ENCODE measurements at regions not wholly inside any gene's neighbourhood (a gene's known extent, or its start where the extent isn't known, plus 50 kb on each side); places are given as distances from the start of the nearest gene placed in this dataset.
"Not testable (repeated sequence)": the region's sequence is repeated elsewhere in the genome, so short reads cannot be mapped to it uniquely, and the experiment has no call there.

- no peak overlapping the region for H3K4me3 ChIP-seq (ENCODE audit: low read length)
- H3K4me1 ChIP-seq (ENCODE audit: insufficient read depth, low read length) = peaks cover 55% of the 10 kb centered on the region
- H3K27me3 ChIP-seq (ENCODE audit: insufficient read depth, low read length) = no peaks in the 10 kb centered on the region
- H3K9me3 ChIP-seq (ENCODE audit: low read depth, low read length) = no peaks in the 10 kb centered on the region
Observed at GRCh38 chr3:194869482-194870169, 183.9 kb downstream of the FAM43A start.

DNA sequence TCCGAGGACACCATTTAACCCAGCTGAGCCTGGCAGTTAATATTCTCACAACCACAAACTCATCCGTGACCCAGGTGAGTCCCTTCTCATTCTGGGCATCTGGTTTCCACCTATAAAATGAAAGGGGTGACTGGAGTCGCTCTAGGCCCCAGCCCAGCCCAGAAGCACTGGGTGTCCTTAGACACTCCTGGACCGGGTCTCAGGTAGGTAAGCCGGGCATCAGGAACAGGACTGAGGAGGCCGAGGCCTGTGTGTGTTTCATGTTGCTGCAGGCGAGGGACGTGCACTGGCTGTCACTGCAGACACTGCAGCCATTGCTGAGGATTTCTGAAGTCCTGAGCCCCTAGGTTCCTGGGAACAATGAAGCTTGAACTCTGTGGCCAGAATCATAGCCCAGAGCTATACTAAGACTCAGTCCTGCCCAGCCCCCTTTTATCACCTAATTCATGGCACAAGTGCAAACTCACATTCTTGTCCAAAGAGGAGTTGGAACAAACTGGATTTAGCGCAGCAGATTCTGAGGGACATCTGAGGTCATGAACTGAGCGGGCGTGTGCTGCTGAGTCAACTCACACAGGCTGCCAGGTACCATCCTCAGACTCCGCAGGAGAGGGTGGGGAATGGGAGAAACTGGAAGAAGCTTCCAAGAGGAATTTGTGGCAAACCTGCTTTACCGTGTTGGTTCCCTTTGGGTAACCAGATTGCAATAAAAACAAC lies 184.9 kb downstream of the FAM43A start:
- no peak overlapping the region for H3K4me3 ChIP-seq (ENCODE audit: low read length)
- peaks cover 50% of the 10 kb centered on the region for H3K4me1 ChIP-seq (ENCODE audit: insufficient read depth, low read length)
- no peaks in the 10 kb centered on the region for H3K27me3 ChIP-seq (ENCODE audit: insufficient read depth, low read length)
- H3K9me3 ChIP-seq (ENCODE audit: low read depth, low read length) = no peaks in the 10 kb centered on the region

- H3K4me3 ChIP-seq (ENCODE audit: low read length) = no peak overlapping the region
- no peaks in the 10 kb centered on the region for H3K27me3 ChIP-seq (ENCODE audit: insufficient read depth, low read length)
- H3K9me3 ChIP-seq (ENCODE audit: low read depth, low read length) = no peaks in the 10 kb centered on the region
- peaks cover 43% of the 10 kb centered on the region for H3K4me1 ChIP-seq (ENCODE audit: insufficient read depth, low read length)
Observed at GRCh38 chr3:194871143-194871863, 185.6 kb downstream of the FAM43A start.

GRCh38 chr3:194871864-194872668 lies 186.4 kb downstream of the FAM43A start:
- no peaks in the 10 kb centered on the region for H3K27me3 ChIP-seq (ENCODE audit: insufficient read depth, low read length)
- peaks cover 37% of the 10 kb centered on the region for H3K4me1 ChIP-seq (ENCODE audit: insufficient read depth, low read length)
- H3K9me3 ChIP-seq (ENCODE audit: low read depth, low read length) = no peaks in the 10 kb centered on the region
- H3K4me3 ChIP-seq (ENCODE audit: low read length) = no peak overlapping the region

DNA sequence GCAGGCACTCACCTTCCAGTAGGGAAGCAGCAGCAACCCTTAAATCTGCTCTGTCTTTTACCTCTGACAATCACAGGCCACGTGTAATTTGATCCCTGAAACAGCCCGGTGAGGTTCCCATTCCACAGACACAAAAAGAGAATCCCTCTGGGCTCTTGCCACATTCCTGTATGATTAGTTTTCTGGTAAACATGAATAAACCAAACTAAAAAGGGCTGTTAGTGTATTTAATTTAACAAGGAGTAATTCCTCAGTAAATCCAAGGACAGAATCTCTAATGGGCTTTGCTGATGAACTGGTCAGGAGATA lies 186.9 kb downstream of the FAM43A start:
- Histone ChIP-seq H3K4me3 (ENCODE audit: low read length) (no peak overlapping the region), H3K4me1 (ENCODE audit: insufficient read depth, low read length) (peaks cover 32% of the 10 kb centered on the region), H3K27me3 (ENCODE audit: insufficient read depth, low read length) (no peaks in the 10 kb centered on the region), H3K9me3 (ENCODE audit: low read depth, low read length) (no peaks in the 10 kb centered on the region)

DNA sequence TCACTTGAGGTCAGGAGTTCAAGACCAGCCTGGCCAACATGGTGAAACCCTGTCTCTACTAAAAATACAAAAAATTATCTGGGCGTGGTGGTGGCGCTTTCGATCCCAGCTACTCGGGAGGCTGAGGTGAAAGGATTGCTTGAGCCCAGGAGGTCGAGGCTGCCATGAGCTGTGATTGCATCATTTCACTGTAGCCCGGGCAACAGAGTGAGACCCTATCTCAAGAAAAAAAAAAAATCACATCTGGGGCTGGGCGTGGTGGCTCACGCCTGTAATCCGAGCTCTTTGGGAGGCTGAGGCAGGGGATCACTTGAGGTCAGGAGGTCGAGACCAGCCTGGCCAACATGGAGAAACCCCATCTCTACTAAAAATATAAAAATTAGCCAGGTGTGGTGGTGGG lies 187.8 kb downstream of the FAM43A start:
- not testable (repeated sequence) for H3K4me3 ChIP-seq (ENCODE audit: low read length); H3K9me3 ChIP-seq (ENCODE audit: low read depth, low read length); H3K27me3 ChIP-seq (ENCODE audit: insufficient read depth, low read length)
- peaks cover 36% of the 10 kb centered on the region for H3K4me1 ChIP-seq (ENCODE audit: insufficient read depth, low read length)

GRCh38 chr3:194874206-194874605 lies 188.5 kb downstream of the FAM43A start:
- peaks cover 43% of the 10 kb centered on the region for H3K4me1 ChIP-seq (ENCODE audit: insufficient read depth, low read length)
- no peaks in the 10 kb centered on the region for H3K27me3 ChIP-seq (ENCODE audit: insufficient read depth, low read length)
- no peak overlapping the region for H3K4me3 ChIP-seq (ENCODE audit: low read length)
- H3K9me3 ChIP-seq (ENCODE audit: low read depth, low read length) = no peaks in the 10 kb centered on the region

- Histone ChIP-seq H3K27me3 (ENCODE audit: insufficient read depth, low read length) (no peaks in the 10 kb centered on the region), H3K9me3 (ENCODE audit: low read depth, low read length) (no peaks in the 10 kb centered on the region), H3K4me3 (ENCODE audit: low read length) (no peak overlapping the region), H3K4me1 (ENCODE audit: insufficient read depth, low read length) (peaks cover 49% of the 10 kb centered on the region)
Observed at GRCh38 chr3:194874783-194875182, 189.1 kb downstream of the FAM43A start.

- H3K9me3 ChIP-seq (ENCODE audit: low read depth, low read length) = no peaks in the 10 kb centered on the region
- H3K4me3 ChIP-seq (ENCODE audit: low read length) = no peak overlapping the region
- H3K27me3 ChIP-seq (ENCODE audit: insufficient read depth, low read length) = no peaks in the 10 kb centered on the region
- H3K4me1 ChIP-seq (ENCODE audit: insufficient read depth, low read length) = peaks cover 59% of the 10 kb centered on the region
Observed at GRCh38 chr3:194875581-194876402, 190.1 kb downstream of the FAM43A start.

DNA sequence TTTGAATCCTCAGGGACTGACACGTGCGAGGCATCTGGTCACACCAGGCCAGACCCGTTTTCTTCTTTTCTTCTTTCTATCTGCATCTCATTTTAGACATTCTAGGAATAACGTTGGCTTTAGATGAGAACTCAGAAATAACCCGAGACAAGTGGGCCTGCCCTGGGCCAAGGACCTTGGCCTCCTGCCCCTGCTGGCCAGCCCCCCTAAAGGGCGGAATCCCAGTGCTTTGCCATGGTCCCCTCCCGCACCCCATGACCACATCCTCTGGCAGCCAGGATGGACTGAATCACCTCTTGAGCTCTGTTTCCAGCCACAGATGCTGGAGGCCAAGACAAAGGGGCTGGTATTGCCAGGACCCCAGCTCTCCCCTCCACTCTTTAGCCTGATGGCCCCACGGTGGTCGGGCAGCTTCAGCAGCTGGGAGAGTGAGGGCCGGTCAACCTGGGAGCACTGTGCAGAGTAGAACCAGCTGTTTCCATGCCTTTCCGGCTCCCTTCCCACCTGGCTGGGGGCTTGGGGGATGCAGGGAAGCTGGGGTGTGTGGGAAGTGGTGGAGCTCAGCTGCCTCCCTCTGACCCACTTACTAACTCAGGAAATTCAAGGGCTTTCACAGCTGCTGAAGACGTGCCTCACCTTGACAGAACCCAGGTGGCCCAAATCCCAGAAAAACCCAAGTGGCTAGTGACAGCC lies 190.9 kb downstream of the FAM43A start:
- no peaks in the 10 kb centered on the region for H3K9me3 ChIP-seq (ENCODE audit: low read depth, low read length)
- no peaks in the 10 kb centered on the region for H3K27me3 ChIP-seq (ENCODE audit: insufficient read depth, low read length)
- no peak overlapping the region for H3K4me3 ChIP-seq (ENCODE audit: low read length)
- H3K4me1 ChIP-seq (ENCODE audit: insufficient read depth, low read length) = peaks cover 59% of the 10 kb centered on the region

DNA sequence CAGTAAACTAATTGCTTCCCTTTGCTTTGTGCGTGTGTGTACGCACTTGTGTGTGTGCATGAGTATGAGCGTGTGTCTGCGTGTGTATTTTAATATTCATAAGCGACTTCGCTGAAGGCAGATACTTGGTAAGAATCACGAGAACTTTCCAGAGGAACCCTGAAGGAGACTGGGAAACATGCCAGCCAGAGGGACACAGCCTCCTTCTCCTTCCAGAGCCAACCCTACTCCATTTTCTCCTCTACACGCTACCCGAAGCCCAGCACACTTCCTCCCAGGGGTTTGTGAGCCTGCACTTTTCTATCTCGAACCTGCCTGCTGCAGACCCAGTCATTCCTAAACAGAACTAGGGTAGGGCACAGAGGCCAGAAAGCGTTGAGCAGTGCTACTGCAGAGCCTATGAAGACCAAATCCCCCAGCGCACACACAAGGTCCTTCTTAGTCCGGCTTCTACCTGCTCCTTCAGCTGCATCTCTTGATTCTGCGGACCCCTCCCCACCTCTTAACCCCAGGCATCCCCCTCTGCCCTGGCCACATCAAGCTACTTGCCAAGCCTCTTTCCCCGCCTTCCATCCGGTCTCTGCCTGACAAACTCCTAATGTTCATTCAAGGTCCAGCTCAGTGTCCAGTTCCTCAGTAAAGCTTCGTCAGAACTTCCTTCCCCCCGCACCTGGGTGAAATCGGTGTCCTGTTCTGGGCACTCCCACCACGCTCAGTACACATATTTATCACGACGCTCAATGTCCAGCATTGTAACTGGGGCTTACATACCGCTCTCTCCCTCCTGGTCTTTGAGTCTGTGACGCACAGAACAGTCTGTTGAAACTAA lies 191.8 kb downstream of the FAM43A start:
- no peaks in the 10 kb centered on the region for H3K27me3 ChIP-seq (ENCODE audit: insufficient read depth, low read length)
- no peak overlapping the region for H3K4me3 ChIP-seq (ENCODE audit: low read length)
- no peaks in the 10 kb centered on the region for H3K9me3 ChIP-seq (ENCODE audit: low read depth, low read length)
- H3K4me1 ChIP-seq (ENCODE audit: insufficient read depth, low read length) = peaks cover 52% of the 10 kb centered on the region

GRCh38 chr3:194879126-194879877 lies 193.6 kb downstream of the FAM43A start:
- Histone ChIP-seq H3K27me3 (ENCODE audit: insufficient read depth, low read length) (no peaks in the 10 kb centered on the region), H3K9me3 (ENCODE audit: low read depth, low read length) (peaks cover 8% of the 10 kb centered on the region), H3K4me1 (ENCODE audit: insufficient read depth, low read length) (peaks cover 41% of the 10 kb centered on the region), H3K4me3 (ENCODE audit: low read length) (no peak overlapping the region)
